Neural crest cell (in vitro differentiated cells): ENCODE measurements at regions not wholly inside any gene's neighbourhood (a gene's known extent, or its start where the extent isn't known, plus 50 kb on each side); places are given as distances from the start of the nearest gene placed in this dataset.

Experiments used
- DNase-seq: peaks from one replicate; pipeline ENCODE4 v3.0.0; 2021; ENCODE audit warnings: low read depth, mixed read lengths, low spot score
- H3K27ac Mint-ChIP-seq: one replicate; pipeline ENCODE4 v1.8.0; 2021; ENCODE audit warnings: mild to moderate bottlenecking, mixed read lengths; ENCODE audit not compliant: unreplicated experiment
- H3K27me3 Mint-ChIP-seq: 2 replicates; pipeline ENCODE4 v1.8.0; 2021; ENCODE audit warnings: low read depth, mild to moderate bottlenecking, mixed read lengths
- H3K36me3 Mint-ChIP-seq: 2 replicates; pipeline ENCODE4 v1.8.0; 2021; ENCODE audit warnings: low read depth, mild to moderate bottlenecking, mixed read lengths
- H3K4me1 Mint-ChIP-seq: 2 replicates; pipeline ENCODE4 v1.8.0; 2021; ENCODE audit warnings: mixed read lengths
- H3K4me3 Mint-ChIP-seq: one replicate; pipeline ENCODE4 v1.8.0; 2021; ENCODE audit warnings: mild to moderate bottlenecking, mixed read lengths
- H3K9me3 Mint-ChIP-seq: 2 replicates; pipeline ENCODE4 v1.8.0; 2021; ENCODE audit warnings: mixed read lengths
- CTCF ChIP-seq: fragments of 200-600 bp; sonication (generic); conservative IDR thresholded peaks from 2 replicates; pipeline ENCODE4 v1.5.0; 2021; ENCODE audit warnings: antibody characterized with exemption, mild to moderate bottlenecking

- peaks cover 17% of the 10 kb centered on the region for H3K9me3 Mint-ChIP-seq
- no peak for TF ChIP-seq CTCF
- no peak overlapping the region for H3K4me3 Mint-ChIP-seq
- H3K27ac Mint-ChIP-seq: no peak overlapping the region
- H3K36me3 Mint-ChIP-seq: peaks cover 13% of the 10 kb centered on the region
- no peaks in the 10 kb centered on the region for H3K4me1 Mint-ChIP-seq
- DNase-seq: no peak
- H3K27me3 Mint-ChIP-seq: no peaks in the 10 kb centered on the region
These were observed 675.0 kb downstream of the TMEM121 start for GRCh38 chr14:106201376-106201775.

- Mint-ChIP-seq H3K27me3 (no peaks in the 10 kb centered on the region), H3K4me3 (no peak overlapping the region), H3K36me3 (peaks cover 16% of the 10 kb centered on the region), H3K4me1 (no peaks in the 10 kb centered on the region), H3K27ac (no peak overlapping the region), H3K9me3 (peaks cover 21% of the 10 kb centered on the region)
- no peak for DNase-seq
- no peak for TF ChIP-seq CTCF
These were observed 677.1 kb downstream of the TMEM121 start for GRCh38 chr14:106203438-106203837.

GRCh38 chr14:106204063-106204462 lies 677.7 kb downstream of the TMEM121 start:
- H3K4me1 Mint-ChIP-seq: no peaks in the 10 kb centered on the region
- no peak overlapping the region for H3K4me3 Mint-ChIP-seq
- no peak overlapping the region for H3K27ac Mint-ChIP-seq
- DNase-seq: no peak
- peaks cover 21% of the 10 kb centered on the region for H3K36me3 Mint-ChIP-seq
- H3K9me3 Mint-ChIP-seq: peaks cover 25% of the 10 kb centered on the region
- TF ChIP-seq CTCF: no peak
- H3K27me3 Mint-ChIP-seq: no peaks in the 10 kb centered on the region

- no peak for DNase-seq
- Mint-ChIP-seq H3K27me3 (no peaks in the 10 kb centered on the region), H3K4me3 (no peak overlapping the region), H3K27ac (no peak overlapping the region), H3K9me3 (peaks cover 23% of the 10 kb centered on the region), H3K4me1 (no peaks in the 10 kb centered on the region), H3K36me3 (peaks cover 25% of the 10 kb centered on the region)
- TF ChIP-seq CTCF: no peak
These were observed 680.9 kb downstream of the TMEM121 start for GRCh38 chr14:106207316-106207715.

- H3K27ac Mint-ChIP-seq: no peak overlapping the region
- H3K4me1 Mint-ChIP-seq: no peaks in the 10 kb centered on the region
- TF ChIP-seq CTCF: no peak
- no peak for DNase-seq
- peaks cover 21% of the 10 kb centered on the region for H3K36me3 Mint-ChIP-seq
- H3K9me3 Mint-ChIP-seq: peaks cover 20% of the 10 kb centered on the region
- H3K4me3 Mint-ChIP-seq: no peak overlapping the region
- H3K27me3 Mint-ChIP-seq: no peaks in the 10 kb centered on the region
These were observed 682.4 kb downstream of the TMEM121 start for GRCh38 chr14:106208794-106209193.

- Mint-ChIP-seq H3K27ac (no peak overlapping the region), H3K4me1 (no peaks in the 10 kb centered on the region), H3K36me3 (peaks cover 24% of the 10 kb centered on the region), H3K4me3 (no peak overlapping the region), H3K9me3 (peaks cover 28% of the 10 kb centered on the region), H3K27me3 (no peaks in the 10 kb centered on the region)
- TF ChIP-seq CTCF: no peak
- DNase-seq: no peak
These were observed 683.4 kb downstream of the TMEM121 start for GRCh38 chr14:106209755-106210154.
